GM18520 (cell line): ENCODE measurements at regions not wholly inside any gene's neighbourhood (a gene's known extent, or its start where the extent isn't known, plus 50 kb on each side); places are given as distances from the start of the nearest gene placed in this dataset.

Experiments
- ATAC-seq: cut with Tn5 transposase; IDR thresholded peaks from one replicate; pipeline ENCODE4 v1.9.1; 2021; ENCODE audit not compliant: unreplicated experiment

- ATAC-seq, result no peak
Observed at GRCh38 chr1:58908561-58909560, 125.0 kb upstream of the JUN start.

- no peak for ATAC-seq
Observed at GRCh38 chr1:58909914-58910681, 126.3 kb upstream of the JUN start.

- no peak for ATAC-seq
Observed at GRCh38 chr1:58911841-58912499, 128.1 kb upstream of the JUN start.

GRCh38 chr1:58914925-58915324, 131.1 kb upstream of the JUN start:
- no peak for ATAC-seq

GRCh38 chr1:58917436-58917835, 133.6 kb upstream of the JUN start:
- ATAC-seq, result no peak

GRCh38 chr1:58919226-58919958, 135.5 kb upstream of the JUN start:
- no peak for ATAC-seq

GRCh38 chr1:58919959-58920321, 136.1 kb upstream of the JUN start:
- no peak for ATAC-seq

- no peak for ATAC-seq
Observed at GRCh38 chr1:58921342-58921741, 137.5 kb upstream of the JUN start.

- no peak for ATAC-seq
Observed at GRCh38 chr1:58921751-58922150, 137.9 kb upstream of the JUN start.

GRCh38 chr1:58922302-58923089, 138.6 kb upstream of the JUN start:
- no peak for ATAC-seq

GRCh38 chr1:58923090-58923470, 139.2 kb upstream of the JUN start:
- no peak for ATAC-seq

GRCh38 chr1:58924016-58924565, 140.2 kb upstream of the JUN start:
- ATAC-seq, result no peak

- ATAC-seq, result no peak
Observed at GRCh38 chr1:58924821-58925220, 141.0 kb upstream of the JUN start.

GRCh38 chr1:58925247-58925646, 141.4 kb upstream of the JUN start:
- no peak for ATAC-seq

- no peak for ATAC-seq
Observed at GRCh38 chr1:58926152-58926551, 142.3 kb upstream of the JUN start.

GRCh38 chr1:58927041-58927721, 143.3 kb upstream of the JUN start:
- no peak for ATAC-seq

GRCh38 chr1:58927722-58928085, 143.9 kb upstream of the JUN start:
- no peak for ATAC-seq

GRCh38 chr1:58928514-58928913, 144.7 kb upstream of the JUN start:
- ATAC-seq, result no peak

- ATAC-seq, result no peak
Observed at GRCh38 chr1:58929671-58930325, 146.0 kb upstream of the JUN start.
